Keratinocyte (primary cell): ENCODE measurements at regions not wholly inside any gene's neighbourhood (a gene's known extent, or its start where the extent isn't known, plus 50 kb on each side); places are given as distances from the start of the nearest gene placed in this dataset.

Experiments used
- DNase-seq: peaks from one replicate; pipeline ENCODE4 v3.0.0-alpha.2; 2011; ENCODE audit warnings: low read depth, missing footprints, low spot score
- FAIRE-seq: peaks from 2 replicates; lab custom pipeline; 2011; peaks lifted over from hg19 to GRCh38; lab: Jason Lieb, UNC
- H2AFZ ChIP-seq: 2 replicates; pipeline ENCODE4 v1.6.0; 2012; ENCODE audit warnings: low read length, control low read depth, inconsistent platforms; ENCODE audit not compliant: control insufficient read depth
- H3K27ac ChIP-seq: 2 replicates; pipeline ENCODE4 v1.5.1; 2011; ENCODE audit warnings: low read length; ENCODE audit not compliant: control insufficient read depth, insufficient read depth
- H3K27me3 ChIP-seq: 3 replicates; pipeline ENCODE4 v1.6.0; 2011; ENCODE audit warnings: low read length; ENCODE audit not compliant: control insufficient read depth, insufficient read depth; ENCODE audit errors: extremely low read depth
- H3K36me3 ChIP-seq, 2 experiments: 2 replicates in 1 of 2; 3 replicates in 1 of 2; pipeline ENCODE4 v1.5.1; 2011; ENCODE audit warnings: low read length in 2 of 2, mild to moderate bottlenecking in 1 of 2; ENCODE audit not compliant: control insufficient read depth in 2 of 2, insufficient read depth in 2 of 2; ENCODE audit errors: extremely low read depth in 1 of 2
- H3K4me1 ChIP-seq: 3 replicates; pipeline ENCODE4 v1.5.1; 2011; ENCODE audit warnings: low read length; ENCODE audit not compliant: control insufficient read depth, insufficient read depth; ENCODE audit errors: extremely low read depth
- H3K4me2 ChIP-seq: 3 replicates; pipeline ENCODE4 v1.6.0; 2011; ENCODE audit warnings: low read depth, low read length; ENCODE audit not compliant: control insufficient read depth, insufficient read depth; ENCODE audit errors: extremely low read depth
- H3K4me3 ChIP-seq, 3 experiments: fragments of 200-600 bp in 1 of 3; sonication (generic) in 1 of 3; 2 replicates in 2 of 3; 3 replicates in 1 of 3; pipeline ENCODE4 v1.5.1; 2011 to 2016; ENCODE audit warnings: low read length in 3 of 3, mild to moderate bottlenecking in 3 of 3, control low read depth in 2 of 3, inconsistent platforms in 1 of 3, low read depth in 1 of 3, mixed read lengths in 1 of 3, mixed run types in 1 of 3, moderate library complexity in 1 of 3; ENCODE audit not compliant: control insufficient read depth in 2 of 3, insufficient read depth in 2 of 3; ENCODE audit errors: extremely low read depth in 1 of 3
- H3K79me2 ChIP-seq: 2 replicates; pipeline ENCODE4 v1.6.0; 2012; ENCODE audit warnings: low read length; ENCODE audit not compliant: control insufficient read depth, insufficient read depth
- H3K9ac ChIP-seq: 3 replicates; pipeline ENCODE4 v1.6.0; 2011; ENCODE audit warnings: low read length; ENCODE audit not compliant: control insufficient read depth, insufficient read depth; ENCODE audit errors: extremely low read depth
- H3K9me1 ChIP-seq: 3 replicates; pipeline ENCODE4 v1.6.0; 2011; ENCODE audit warnings: low read length; ENCODE audit not compliant: control insufficient read depth, insufficient read depth; ENCODE audit errors: extremely low read depth
- H3K9me3 ChIP-seq: 2 replicates; pipeline ENCODE4 v1.5.1; 2012; ENCODE audit warnings: low read depth, low read length; ENCODE audit not compliant: control insufficient read depth
- H4K20me1 ChIP-seq: 3 replicates; pipeline ENCODE4 v1.6.0; 2011; ENCODE audit warnings: low read length; ENCODE audit not compliant: control insufficient read depth, insufficient read depth; ENCODE audit errors: extremely low read depth
- EZH2 ChIP-seq: IDR thresholded peaks from one replicate; pipeline ENCODE4 v1.6.1; 2012; ENCODE audit warnings: inconsistent platforms, mild to moderate bottlenecking, low read length, moderate library complexity
- dilution Hi-C: fragments of 300-500 bp; cut with MboI; formaldehyde crosslinking; loops from one replicate; pipeline ENCODE4 v1.7.0; 2020; ENCODE audit warnings: low sequenced_read_pairs; ENCODE audit not compliant: extremely low pct_ligation_motif_present
- TF ChIP-seq, protein P1 (sequence below), 3 experiments: IDR thresholded peaks in 1 of 3; conservative IDR thresholded peaks in 1 of 3; optimal IDR thresholded peaks in 1 of 3; 2 replicates in 2 of 3; 3 replicates in 1 of 3; pipeline versions ENCODE3 to v1.5.1; 2011; ENCODE audit warnings: low read length in 3 of 3, mild to moderate bottlenecking in 3 of 3, moderate library complexity in 2 of 3, control low read depth in 1 of 3, inconsistent platforms in 1 of 3; ENCODE audit not compliant: insufficient read depth in 2 of 3; ENCODE audit errors: extremely low read depth in 1 of 3

DNA sequence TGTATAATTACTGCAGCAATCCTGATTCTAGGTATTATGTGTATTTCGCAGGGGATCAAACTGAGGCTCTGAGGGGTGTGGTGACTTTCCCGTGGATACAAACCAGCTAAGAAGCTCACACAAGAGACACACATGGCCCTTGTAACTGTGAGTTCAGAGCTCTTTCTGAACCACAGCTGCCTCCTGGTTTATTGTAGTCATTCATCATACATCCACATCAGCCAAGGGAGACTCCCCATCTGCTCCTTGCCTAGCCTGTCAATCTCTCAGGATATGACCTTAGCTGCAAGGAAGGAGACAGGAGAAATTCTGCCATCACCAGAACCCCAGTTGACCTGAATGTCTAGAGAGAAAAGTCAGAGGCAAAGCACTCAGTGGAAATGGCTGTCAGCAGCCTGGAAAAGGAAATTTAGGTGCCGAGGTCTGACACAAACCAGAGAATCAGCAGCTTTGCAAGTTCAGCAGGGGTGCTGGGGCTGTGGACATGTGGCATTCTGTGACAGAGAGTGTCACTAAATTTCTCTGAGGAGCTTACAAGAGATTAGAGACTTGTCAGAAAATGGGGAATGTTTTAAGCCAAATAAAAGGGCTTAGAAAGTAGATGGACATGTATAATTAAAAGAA is 209.5 kb downstream of the AASDHPPT start:
- no peaks in the 10 kb centered on the region for H3K9me3 ChIP-seq
- dilution Hi-C loops, result no loop called here
- no peaks in the 10 kb centered on the region for H3K27me3 ChIP-seq

DNA sequence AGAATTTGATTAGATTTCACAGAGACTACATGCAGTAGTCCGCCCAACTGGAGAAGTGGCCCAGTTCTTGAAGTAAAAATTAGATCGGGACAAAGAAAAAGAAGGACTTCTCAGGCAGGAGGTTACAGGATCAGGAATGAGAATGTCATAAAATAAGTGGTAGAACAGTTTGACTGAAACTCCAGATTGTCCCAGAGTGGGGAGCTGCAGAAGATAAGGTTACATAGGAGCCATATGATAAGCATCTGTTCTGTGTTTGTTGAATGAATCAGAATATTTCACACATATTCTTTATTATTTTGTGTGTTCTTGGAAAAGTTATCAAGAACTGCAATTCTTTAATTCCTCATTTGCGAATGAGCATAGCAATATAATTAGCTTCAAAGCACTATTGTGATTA is 210.6 kb downstream of the AASDHPPT start:
- no peak for FAIRE-seq
- no peak for DNase-seq
- no peak overlapping the region for H3K27ac ChIP-seq
- H3K36me3 ChIP-seq, result no peaks in the 10 kb centered on the region
- TF ChIP-seq EZH2, result no peak
- TF ChIP-seq, protein P1, sequence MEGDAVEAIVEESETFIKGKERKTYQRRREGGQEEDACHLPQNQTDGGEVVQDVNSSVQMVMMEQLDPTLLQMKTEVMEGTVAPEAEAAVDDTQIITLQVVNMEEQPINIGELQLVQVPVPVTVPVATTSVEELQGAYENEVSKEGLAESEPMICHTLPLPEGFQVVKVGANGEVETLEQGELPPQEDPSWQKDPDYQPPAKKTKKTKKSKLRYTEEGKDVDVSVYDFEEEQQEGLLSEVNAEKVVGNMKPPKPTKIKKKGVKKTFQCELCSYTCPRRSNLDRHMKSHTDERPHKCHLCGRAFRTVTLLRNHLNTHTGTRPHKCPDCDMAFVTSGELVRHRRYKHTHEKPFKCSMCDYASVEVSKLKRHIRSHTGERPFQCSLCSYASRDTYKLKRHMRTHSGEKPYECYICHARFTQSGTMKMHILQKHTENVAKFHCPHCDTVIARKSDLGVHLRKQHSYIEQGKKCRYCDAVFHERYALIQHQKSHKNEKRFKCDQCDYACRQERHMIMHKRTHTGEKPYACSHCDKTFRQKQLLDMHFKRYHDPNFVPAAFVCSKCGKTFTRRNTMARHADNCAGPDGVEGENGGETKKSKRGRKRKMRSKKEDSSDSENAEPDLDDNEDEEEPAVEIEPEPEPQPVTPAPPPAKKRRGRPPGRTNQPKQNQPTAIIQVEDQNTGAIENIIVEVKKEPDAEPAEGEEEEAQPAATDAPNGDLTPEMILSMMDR (optimal IDR thresholded peaks at IDR 0.05 in 1 of 3, IDR thresholded peaks at IDR 0.05 in 1 of 3, conservative IDR thresholded peaks at IDR 0.05 in 1 of 3; ENCODE audit: extremely low read depth in 1 of 3, insufficient read depth in 2 of 3, low read length in 3 of 3), result no peak
- H3K27me3 ChIP-seq, result no peaks in the 10 kb centered on the region
- dilution Hi-C loops, result no loop called here
- no peaks in the 10 kb centered on the region for H3K9me1 ChIP-seq
- H3K9me3 ChIP-seq, result no peaks in the 10 kb centered on the region
- H4K20me1 ChIP-seq, result no peaks in the 10 kb centered on the region
- H2AFZ ChIP-seq, result no peak overlapping the region
- no peak overlapping the region for H3K4me3 ChIP-seq
- H3K4me1 ChIP-seq, result no peaks in the 10 kb centered on the region
- H3K9ac ChIP-seq, result no peak overlapping the region
- H3K79me2 ChIP-seq, result no peaks in the 10 kb centered on the region
- H3K4me2 ChIP-seq, result no peak overlapping the region

More for the DNA sequence above, 209.5 kb downstream of the AASDHPPT start:
- Histone ChIP-seq H4K20me1 (no peaks in the 10 kb centered on the region), H3K79me2 (no peaks in the 10 kb centered on the region), H3K36me3 (no peaks in the 10 kb centered on the region), H3K4me3 (no peak overlapping the region), H2AFZ (no peak overlapping the region), H3K4me2 (no peak overlapping the region), H3K27ac (no peak overlapping the region), H3K9ac (no peak overlapping the region), H3K9me1 (no peaks in the 10 kb centered on the region), H3K4me1 (peaks cover under 1% of the 10 kb centered on the region)
- FAIRE-seq (no peak), DNase-seq (no peak)
- TF ChIP-seq, protein P1 (optimal IDR thresholded peaks at IDR 0.05 in 1 of 3, IDR thresholded peaks at IDR 0.05 in 1 of 3, conservative IDR thresholded peaks at IDR 0.05 in 1 of 3; ENCODE audit: extremely low read depth in 1 of 3, insufficient read depth in 2 of 3, low read length in 3 of 3), result no peak
